HFFc6 (cell line): ENCODE measurements at regions not wholly inside any gene's neighbourhood (a gene's known extent, or its start where the extent isn't known, plus 50 kb on each side); places are given as distances from the start of the nearest gene placed in this dataset.

Experiments used
- DNase-seq: peaks from one replicate; pipeline ENCODE4 v3.0.0-alpha.2; 2018
- H3K27ac Mint-ChIP-seq: 2 replicates; pipeline ENCODE4 v1.8.0; 2020; ENCODE audit warnings: mild to moderate bottlenecking, mixed read lengths
- H3K27me3 Mint-ChIP-seq: 2 replicates; pipeline ENCODE4 v1.8.0; 2021; ENCODE audit warnings: mild to moderate bottlenecking, moderate library complexity, mixed read lengths; ENCODE audit not compliant: insufficient read depth
- H3K36me3 Mint-ChIP-seq: 2 replicates; pipeline ENCODE4 v1.8.0; 2021; ENCODE audit warnings: low read depth, mixed read lengths
- H3K4me1 Mint-ChIP-seq: 2 replicates; pipeline ENCODE4 v1.8.0; 2020; ENCODE audit warnings: low read depth, mixed read lengths
- H3K4me3 Mint-ChIP-seq: 2 replicates; pipeline ENCODE4 v1.8.0; 2020; ENCODE audit warnings: mild to moderate bottlenecking, moderate library complexity, mixed read lengths
- H3K9me3 Mint-ChIP-seq: 2 replicates; pipeline ENCODE4 v1.8.0; 2020; ENCODE audit warnings: mild to moderate bottlenecking, mixed read lengths
- CTCF ChIP-seq: fragments of 200-600 bp; sonication (generic); IDR thresholded peaks from 2 replicates; pipeline ENCODE4 v1.5.0; 2021; ENCODE audit warnings: antibody characterized with exemption, mild to moderate bottlenecking

- Mint-ChIP-seq H3K4me1 (no peaks in the 10 kb centered on the region), H3K36me3 (no peaks in the 10 kb centered on the region), H3K4me3 (no peak overlapping the region), H3K27ac (no peak overlapping the region), H3K27me3 (no peaks in the 10 kb centered on the region; the same call in 1 of the 2 replicates), H3K9me3 (no peaks in the 10 kb centered on the region)
- no peak for TF ChIP-seq CTCF
- no peak for DNase-seq
Measured at GRCh38 chr6:102717737-102718456, 1324.4 kb downstream of the GRIK2 start.

GRCh38 chr6:102717252-102717651, 1323.7 kb downstream of the GRIK2 start:
- Mint-ChIP-seq H3K9me3 (no peaks in the 10 kb centered on the region), H3K4me3 (no peak overlapping the region), H3K4me1 (no peaks in the 10 kb centered on the region), H3K36me3 (no peaks in the 10 kb centered on the region), H3K27me3 (no peaks in the 10 kb centered on the region; the same call in 1 of the 2 replicates), H3K27ac (no peak overlapping the region)
- no peak for DNase-seq
- TF ChIP-seq CTCF = no peak

GRCh38 chr6:102701019-102701418, 1307.5 kb downstream of the GRIK2 start:
- Mint-ChIP-seq H3K9me3 (no peaks in the 10 kb centered on the region), H3K4me3 (no peak overlapping the region), H3K36me3 (no peaks in the 10 kb centered on the region), H3K4me1 (no peaks in the 10 kb centered on the region), H3K27ac (no peak overlapping the region), H3K27me3 (peaks cover 2% of the 10 kb centered on the region; the same call in 1 of the 2 replicates)
- DNase-seq = no peak
- no peak for TF ChIP-seq CTCF

- no peak for TF ChIP-seq CTCF
- H3K27ac Mint-ChIP-seq = no peak overlapping the region
- H3K36me3 Mint-ChIP-seq = no peaks in the 10 kb centered on the region
Measured at GRCh38 chr6:102686461-102686860, 1293.0 kb downstream of the GRIK2 start.

GRCh38 chr6:102680413-102680812, 1286.9 kb downstream of the GRIK2 start:
- H3K36me3 Mint-ChIP-seq = no peaks in the 10 kb centered on the region
- no peak for DNase-seq
- H3K27ac Mint-ChIP-seq = no peak overlapping the region
- peaks cover 4% of the 10 kb centered on the region; the same call in 1 of the 2 replicates for H3K9me3 Mint-ChIP-seq
- no peak for TF ChIP-seq CTCF
- H3K4me3 Mint-ChIP-seq = no peak overlapping the region
- no peaks in the 10 kb centered on the region for H3K4me1 Mint-ChIP-seq
- H3K27me3 Mint-ChIP-seq = no peaks in the 10 kb centered on the region; the same call in 1 of the 2 replicates

More at GRCh38 chr6:102686461-102686860, 1293.0 kb downstream of the GRIK2 start:
- no peak for DNase-seq
- H3K27me3 Mint-ChIP-seq = no peaks in the 10 kb centered on the region; the same call in 1 of the 2 replicates
- no peaks in the 10 kb centered on the region for H3K4me1 Mint-ChIP-seq
- H3K4me3 Mint-ChIP-seq = no peak overlapping the region
- peaks cover 5% of the 10 kb centered on the region; the same call in 1 of the 2 replicates for H3K9me3 Mint-ChIP-seq
